Endothelial cell of umbilical vein (primary cell): ENCODE measurements at regions not wholly inside any gene's neighbourhood (a gene's known extent, or its start where the extent isn't known, plus 50 kb on each side); places are given as distances from the start of the nearest gene placed in this dataset.

Experiments used
- GATA2 ChIP-seq: IDR thresholded peaks from 2 replicates; pipeline ENCODE4 v1.7.0; 2011; ENCODE audit warnings: low read depth, mild to moderate bottlenecking, moderate library complexity, mixed read lengths, low read length; ENCODE audit not compliant: insufficient read length, insufficient read depth
- MYC ChIP-seq: IDR thresholded peaks from one replicate; pipeline ENCODE4 v1.6.1; 2011; ENCODE audit warnings: mild to moderate bottlenecking, low read depth, low read length
- POLR2A ChIP-seq: IDR thresholded peaks from 2 replicates; pipeline ENCODE4 v1.6.1; 2012; ENCODE audit warnings: low read depth, mild to moderate bottlenecking, control low read depth, low read length
- TF ChIP-seq, protein P1 (sequence below), 2 donors: IDR thresholded peaks; 1 replicate in 1 of 2; 2 replicates in 1 of 2; pipeline ENCODE4 v1.5.1; 2011; ENCODE audit warnings: low read length in 2 of 2, mild to moderate bottlenecking in 2 of 2, moderate library complexity in 2 of 2, control low read depth in 1 of 2, inconsistent platforms in 1 of 2, low read depth in 1 of 2; ENCODE audit not compliant: insufficient read depth in 1 of 2; ENCODE audit errors: extremely low read depth in 1 of 2

DNA sequence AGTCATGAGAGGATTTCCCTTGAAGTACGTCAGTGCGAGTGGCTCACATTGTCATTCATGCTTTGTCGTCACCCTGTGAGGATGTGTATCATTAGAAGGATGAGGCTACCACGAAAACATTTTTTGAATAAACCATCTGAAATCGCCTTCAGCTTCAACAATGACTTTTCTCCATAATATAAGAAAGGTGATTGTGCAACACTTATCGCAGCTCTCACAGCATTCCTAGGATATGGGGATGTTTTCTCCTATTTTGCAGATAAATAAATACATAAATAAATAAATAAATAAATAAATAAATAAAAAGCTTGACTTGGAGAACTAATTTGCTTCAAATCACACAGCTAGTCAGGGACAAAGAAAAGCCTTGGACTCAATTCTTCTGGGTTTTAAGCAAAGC, 326.5 kb downstream of the FOXA2 start:
- TF ChIP-seq, protein P1, sequence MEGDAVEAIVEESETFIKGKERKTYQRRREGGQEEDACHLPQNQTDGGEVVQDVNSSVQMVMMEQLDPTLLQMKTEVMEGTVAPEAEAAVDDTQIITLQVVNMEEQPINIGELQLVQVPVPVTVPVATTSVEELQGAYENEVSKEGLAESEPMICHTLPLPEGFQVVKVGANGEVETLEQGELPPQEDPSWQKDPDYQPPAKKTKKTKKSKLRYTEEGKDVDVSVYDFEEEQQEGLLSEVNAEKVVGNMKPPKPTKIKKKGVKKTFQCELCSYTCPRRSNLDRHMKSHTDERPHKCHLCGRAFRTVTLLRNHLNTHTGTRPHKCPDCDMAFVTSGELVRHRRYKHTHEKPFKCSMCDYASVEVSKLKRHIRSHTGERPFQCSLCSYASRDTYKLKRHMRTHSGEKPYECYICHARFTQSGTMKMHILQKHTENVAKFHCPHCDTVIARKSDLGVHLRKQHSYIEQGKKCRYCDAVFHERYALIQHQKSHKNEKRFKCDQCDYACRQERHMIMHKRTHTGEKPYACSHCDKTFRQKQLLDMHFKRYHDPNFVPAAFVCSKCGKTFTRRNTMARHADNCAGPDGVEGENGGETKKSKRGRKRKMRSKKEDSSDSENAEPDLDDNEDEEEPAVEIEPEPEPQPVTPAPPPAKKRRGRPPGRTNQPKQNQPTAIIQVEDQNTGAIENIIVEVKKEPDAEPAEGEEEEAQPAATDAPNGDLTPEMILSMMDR (IDR thresholded peaks at IDR 0.05; ENCODE audit: extremely low read depth in 1 of 2, insufficient read depth in 1 of 2, low read depth in 1 of 2, low read length in 2 of 2): no peak
- no peak for TF ChIP-seq POLR2A
- no peak for TF ChIP-seq MYC
- no peak for TF ChIP-seq GATA2
